B cell (primary cell): ENCODE measurements at regions not wholly inside any gene's neighbourhood (a gene's known extent, or its start where the extent isn't known, plus 50 kb on each side); places are given as distances from the start of the nearest gene placed in this dataset.

Experiments
- ATAC-seq: fragments of 200-7000 bp; cut with Tn5 transposase; one replicate; pipeline ENCODE4 v1.10.0; 2021; ENCODE audit warnings: low read depth, mild to moderate bottlenecking, moderate number of reproducible peaks, moderate library complexity
- CTCF ChIA-PET: fragments of 350-600 bp; sonication (Branson Sonifier 250); formaldehyde crosslinking; loops from one replicate; lab custom pipeline; 2021; ENCODE audit warnings: antibody characterized with exemption, inconsistent platforms; lab: Charles Lee
- POLR2A ChIA-PET: fragments of 350-600 bp; sonication (Branson Sonifier 250); formaldehyde crosslinking; loops from one replicate; lab custom pipeline; 2021; ENCODE audit warnings: antibody characterized with exemption; lab: Charles Lee
- DNase-seq: peaks from one replicate; pipeline ENCODE4 v3.0.0; 2013
- H2AFZ ChIP-seq: 2 replicates; pipeline ENCODE4 v1.6.1; 2012; ENCODE audit warnings: mild to moderate bottlenecking, low read depth, low read length; ENCODE audit not compliant: insufficient read depth, poor library complexity, severe bottlenecking
- H3K27ac ChIP-seq, 2 donors: 1 replicate in 1 of 2; 2 replicates in 1 of 2; pipeline ENCODE4 v1.5.1; 2012 to 2013; ENCODE audit warnings: low read length in 2 of 2, mild to moderate bottlenecking in 2 of 2, moderate library complexity in 1 of 2
- H3K27me3 ChIP-seq, 4 experiments: fragments of 200-600 bp in 1 of 4; sonication (generic) in 1 of 4; replicated peaks in 1 of 4; 1 replicate in 2 of 4; 2 replicates in 2 of 4; pipeline versions ENCODE4 v1.6.1 to v1.7.0; 2013 to 2016; ENCODE audit warnings: low read length in 3 of 4, mild to moderate bottlenecking in 2 of 4, mixed read lengths in 1 of 4, moderate library complexity in 1 of 4; ENCODE audit not compliant: insufficient read depth in 4 of 4, control insufficient read depth in 3 of 4; ENCODE audit errors: control extremely low read depth in 1 of 4
- H3K36me3 ChIP-seq, 2 experiments: replicated peaks in 1 of 2; 1 replicate in 1 of 2; 2 replicates in 1 of 2; pipeline versions ENCODE4 v1.6.1 to v1.7.1; 2013; ENCODE audit warnings: low read length in 1 of 2; ENCODE audit not compliant: insufficient read depth in 2 of 2, control insufficient read depth in 1 of 2; ENCODE audit errors: control extremely low read depth in 1 of 2, extremely low read depth in 1 of 2
- H3K4me1 ChIP-seq, 2 donors: fragments of 200-600 bp in 1 of 2; sonication (generic) in 1 of 2; 1 replicate in 1 of 2; 2 replicates in 1 of 2; pipeline versions ENCODE4 v1.5.1 to v1.6.1; 2013 to 2017; ENCODE audit warnings: low read length in 2 of 2; ENCODE audit not compliant: control insufficient read depth in 2 of 2, insufficient read depth in 2 of 2
- H3K4me2 ChIP-seq: replicated peaks from 2 replicates; pipeline ENCODE3; 2012; ENCODE audit warnings: mild to moderate bottlenecking, low read depth, low read length; ENCODE audit not compliant: poor library complexity, severe bottlenecking
- H3K4me3 ChIP-seq, 5 experiments: fragments of 200-600 bp in 1 of 5; sonication (generic) in 1 of 5; 1 replicate in 3 of 5; 2 replicates in 2 of 5; pipeline versions ENCODE4 v1.5.1 to v1.7.0; 2011 to 2016; ENCODE audit warnings: low read length in 4 of 5, mild to moderate bottlenecking in 4 of 5, low read depth in 2 of 5, control low read depth in 1 of 5, moderate library complexity in 1 of 5; ENCODE audit not compliant: insufficient read depth in 1 of 5; ENCODE audit errors: control extremely low read depth in 1 of 5, extremely low read depth in 1 of 5
- H3K79me2 ChIP-seq: fragments of 200-600 bp; sonication (generic); one replicate; pipeline ENCODE4 v1.6.0; 2016; ENCODE audit warnings: low read length; ENCODE audit not compliant: control insufficient read depth, insufficient read depth
- H3K9ac ChIP-seq: fragments of 200-600 bp; sonication (generic); 2 replicates; pipeline ENCODE4 v1.6.1; 2017; ENCODE audit warnings: mild to moderate bottlenecking, low read length, moderate library complexity
- H3K9me3 ChIP-seq, 3 donors: one replicate each; pipeline versions ENCODE4 v1.6.1 to v1.7.1; 2013; ENCODE audit warnings: low read length in 2 of 3; ENCODE audit not compliant: control insufficient read depth in 2 of 3, insufficient read depth in 1 of 3; ENCODE audit errors: control extremely low read depth in 1 of 3
- H4K20me1 ChIP-seq: 2 replicates; pipeline ENCODE4 v1.6.0; 2012; ENCODE audit warnings: mild to moderate bottlenecking, low read length; ENCODE audit not compliant: insufficient read depth, control insufficient read depth, poor library complexity, severe bottlenecking
- H3K27ac Mint-ChIP-seq: one replicate; pipeline ENCODE4 v1.8.0; 2021; ENCODE audit warnings: mixed read lengths
- H3K27me3 Mint-ChIP-seq: one replicate; pipeline ENCODE4 v1.8.0; 2021; ENCODE audit warnings: mixed read lengths
- H3K4me1 Mint-ChIP-seq: one replicate; pipeline ENCODE4 v1.8.0; 2021; ENCODE audit warnings: mixed read lengths
- H3K4me3 Mint-ChIP-seq: one replicate; pipeline ENCODE4 v1.8.0; 2021; ENCODE audit warnings: mixed read lengths
- H3K9me3 Mint-ChIP-seq: one replicate; pipeline ENCODE4 v1.8.0; 2022; ENCODE audit warnings: mixed read lengths; ENCODE audit not compliant: insufficient read depth
- CTCF ChIP-seq: fragments of 200-600 bp; IDR thresholded peaks from one replicate; pipeline ENCODE4 v1.8.0; 2022; ENCODE audit warnings: antibody characterized with exemption, mild to moderate bottlenecking
- EZH2 ChIP-seq: IDR thresholded peaks from 2 replicates; pipeline ENCODE4 v1.6.1; 2012; ENCODE audit warnings: borderline replicate concordance, low read depth, mild to moderate bottlenecking, moderate library complexity, low read length; ENCODE audit not compliant: insufficient read depth, poor library complexity, severe bottlenecking
- WGBS: methylation state at CpG from one replicate; pipeline ENCODE4 v1.1.5; 2013; ENCODE audit warnings: missing lambda C conversion rate; ENCODE audit not compliant: insufficient coverage; 5-methylcytosine and 5-hydroxymethylcytosine counted together
- intact Hi-C: fragments of 100-400 bp; cut with micrococcal nuclease; formaldehyde crosslinking; loops from one replicate; pipeline ENCODE4 v1.10.0; 2022

- ChIA-PET CTCF (no interaction called here), POLR2A (no interaction called here)
- peaks cover 2% of the 10 kb centered on the region for H3K9me3 Mint-ChIP-seq
- TF ChIP-seq CTCF, result no peak
- TF ChIP-seq EZH2, result no peak
- ATAC-seq (no peak), DNase-seq (no peak)
- H3K4me1 Mint-ChIP-seq, result no peaks in the 10 kb centered on the region
- peaks cover 0 to 5% (median 0%) of the 10 kb centered on the region in 3 donors for H3K9me3 ChIP-seq
- no peaks in the 10 kb centered on the region for H3K36me3 ChIP-seq
- no peak overlapping the region for H2AFZ ChIP-seq
- H4K20me1 ChIP-seq, result no peaks in the 10 kb centered on the region
- H3K27ac Mint-ChIP-seq, result no peak overlapping the region
- H3K4me3 Mint-ChIP-seq, result no peak overlapping the region
- peaks cover 28% of the 10 kb centered on the region for H3K27me3 Mint-ChIP-seq
- no peaks in the 10 kb centered on the region for H3K79me2 ChIP-seq
- intact Hi-C loops, result no loop called here
- H3K27me3 ChIP-seq, result no peaks in the 10 kb centered on the region
- H3K4me1 ChIP-seq, result no peaks in the 10 kb centered on the region
- H3K4me3 ChIP-seq, result no peak overlapping the region
- no peak overlapping the region for H3K27ac ChIP-seq
- no peak overlapping the region for H3K4me2 ChIP-seq
- 75% methylated on average over 4 of the region's 4 CpGs for WGBS
- no peak overlapping the region for H3K9ac ChIP-seq
Observed at GRCh38 chr1:29469457-29469856, 233.1 kb downstream of the PTPRU start.

GRCh38 chr1:29467989-29468900 lies 231.9 kb downstream of the PTPRU start:
- Histone ChIP-seq H3K36me3 (no peaks in the 10 kb centered on the region), H3K79me2 (no peaks in the 10 kb centered on the region), H3K9me3 (peaks cover 0 to 5% (median 0%) of the 10 kb centered on the region in 3 donors), H3K27ac (no peak overlapping the region), H4K20me1 (no peaks in the 10 kb centered on the region), H3K9ac (no peak overlapping the region), H3K27me3 (no peaks in the 10 kb centered on the region), H3K4me1 (no peaks in the 10 kb centered on the region), H2AFZ (no peak overlapping the region), H3K4me3 (no peak overlapping the region), H3K4me2 (no peak overlapping the region)
- H3K4me1 Mint-ChIP-seq, result no peaks in the 10 kb centered on the region
- ChIA-PET CTCF (no interaction called here), POLR2A (no interaction called here)
- no peak for ATAC-seq
- peaks cover 20% of the 10 kb centered on the region for H3K27me3 Mint-ChIP-seq
- intact Hi-C loops, result no loop called here
- peaks cover 2% of the 10 kb centered on the region for H3K9me3 Mint-ChIP-seq
- H3K27ac Mint-ChIP-seq, result no peak overlapping the region
- no peak for TF ChIP-seq EZH2
- no peak for TF ChIP-seq CTCF
- no peak for DNase-seq
- no peak overlapping the region for H3K4me3 Mint-ChIP-seq
- 56% methylated on average over 6 of the region's 10 CpGs for WGBS
